HT-29 (cell line): ENCODE measurements at regions not wholly inside any gene's neighbourhood (a gene's known extent, or its start where the extent isn't known, plus 50 kb on each side); places are given as distances from the start of the nearest gene placed in this dataset.

Experiments
- DNase-seq: peaks from one replicate; pipeline ENCODE4 v3.0.0-alpha.2; 2015; ENCODE audit warnings: low spot score

- no peak for DNase-seq
These were observed 265.2 kb upstream of the FAT3 start for GRCh38 chr11:91959411-91959810.

- no peak for DNase-seq
These were observed 267.9 kb upstream of the FAT3 start for GRCh38 chr11:91956711-91957110.

- no peak for DNase-seq
These were observed 269.4 kb upstream of the FAT3 start for GRCh38 chr11:91955206-91955605.

- DNase-seq: no peak
These were observed 272.6 kb upstream of the FAT3 start for GRCh38 chr11:91952056-91952455.

GRCh38 chr11:91947215-91947820 is 277.3 kb upstream of the FAT3 start:
- DNase-seq: peak; percentile 63

GRCh38 chr11:91946397-91946951 is 278.1 kb upstream of the FAT3 start:
- DNase-seq: no peak

GRCh38 chr11:91935120-91935519 is 289.5 kb upstream of the FAT3 start:
- DNase-seq: no peak

DNA sequence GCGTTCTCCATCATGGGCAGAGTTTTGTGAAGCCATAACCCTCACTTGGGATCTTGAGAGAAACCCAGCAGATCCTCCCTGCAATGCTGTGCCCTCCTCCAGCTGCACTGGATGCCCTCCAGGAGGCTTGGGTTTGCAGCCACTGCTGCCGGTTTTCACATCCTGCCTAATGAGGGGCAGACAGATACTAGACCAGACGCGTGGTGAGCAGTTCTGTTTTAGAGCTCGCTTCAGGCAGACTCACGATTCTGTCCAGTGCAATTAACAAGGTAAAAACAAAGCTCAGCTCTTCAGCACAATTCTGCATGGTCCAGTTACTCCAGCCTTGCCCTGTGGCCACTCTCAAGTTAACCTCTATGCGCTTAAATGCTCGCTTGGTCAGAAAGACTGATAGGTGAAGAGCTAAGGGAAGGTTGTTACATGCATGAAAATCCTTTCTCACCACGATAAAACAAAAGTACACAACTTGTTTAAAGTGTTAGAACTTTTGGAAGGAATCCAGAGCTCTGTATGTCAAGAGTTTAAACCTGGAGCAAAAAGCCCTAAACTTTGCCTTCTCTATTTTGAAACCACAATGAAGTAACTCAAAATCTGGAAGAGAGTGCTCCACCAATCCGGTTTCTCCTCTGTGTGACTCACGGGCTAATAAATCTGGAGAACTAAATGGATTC is 292.3 kb upstream of the FAT3 start:
- DNase-seq: peak; percentile 74

- DNase-seq: no peak
These were observed 297.2 kb upstream of the FAT3 start for GRCh38 chr11:91927448-91927847.

GRCh38 chr11:91926965-91927364 is 297.7 kb upstream of the FAT3 start:
- no peak for DNase-seq

GRCh38 chr11:91922846-91923245 is 301.8 kb upstream of the FAT3 start:
- no peak for DNase-seq

GRCh38 chr11:91921974-91922373 is 302.6 kb upstream of the FAT3 start:
- DNase-seq: peak; percentile 31

DNA sequence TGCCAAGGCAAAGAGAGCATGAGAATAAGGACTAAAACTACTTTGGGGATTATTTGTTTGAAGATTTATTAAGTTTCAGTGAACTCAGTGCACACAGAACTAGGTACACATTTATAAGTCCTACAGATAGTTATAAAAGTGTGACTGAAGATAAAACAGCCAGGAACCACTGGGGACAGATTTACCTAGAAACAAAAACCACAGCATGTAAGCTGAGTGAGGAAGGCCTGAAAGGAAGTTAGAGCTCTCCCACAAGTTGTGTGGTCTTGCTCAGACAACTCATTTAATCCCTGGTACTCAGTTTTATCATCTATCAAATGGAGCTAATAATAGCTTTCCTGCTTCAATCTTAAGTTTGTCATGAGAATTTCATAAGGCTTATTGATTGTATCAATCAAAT is 311.2 kb upstream of the FAT3 start:
- no peak for DNase-seq

DNA sequence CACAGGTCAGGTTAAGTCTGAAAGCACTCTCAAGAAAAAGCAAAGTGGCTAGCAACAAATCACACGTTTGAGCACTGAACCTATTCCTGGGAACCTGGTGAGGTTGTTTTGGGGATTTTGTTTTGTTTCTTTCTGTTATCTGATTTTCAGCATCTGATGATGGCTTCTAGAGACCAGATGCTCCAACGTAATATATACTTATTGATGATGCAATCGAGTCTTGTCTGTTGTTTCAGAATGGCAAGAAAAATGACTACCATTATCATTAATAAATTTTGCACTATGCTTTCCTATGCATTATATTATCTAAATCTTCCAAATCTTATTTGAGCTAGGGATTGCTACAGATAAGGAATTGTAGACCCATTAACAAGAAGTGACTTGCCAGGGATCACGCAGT is 312.3 kb upstream of the FAT3 start:
- no peak for DNase-seq

- DNase-seq: no peak
These were observed 317.6 kb upstream of the FAT3 start for GRCh38 chr11:91906871-91907624.

DNA sequence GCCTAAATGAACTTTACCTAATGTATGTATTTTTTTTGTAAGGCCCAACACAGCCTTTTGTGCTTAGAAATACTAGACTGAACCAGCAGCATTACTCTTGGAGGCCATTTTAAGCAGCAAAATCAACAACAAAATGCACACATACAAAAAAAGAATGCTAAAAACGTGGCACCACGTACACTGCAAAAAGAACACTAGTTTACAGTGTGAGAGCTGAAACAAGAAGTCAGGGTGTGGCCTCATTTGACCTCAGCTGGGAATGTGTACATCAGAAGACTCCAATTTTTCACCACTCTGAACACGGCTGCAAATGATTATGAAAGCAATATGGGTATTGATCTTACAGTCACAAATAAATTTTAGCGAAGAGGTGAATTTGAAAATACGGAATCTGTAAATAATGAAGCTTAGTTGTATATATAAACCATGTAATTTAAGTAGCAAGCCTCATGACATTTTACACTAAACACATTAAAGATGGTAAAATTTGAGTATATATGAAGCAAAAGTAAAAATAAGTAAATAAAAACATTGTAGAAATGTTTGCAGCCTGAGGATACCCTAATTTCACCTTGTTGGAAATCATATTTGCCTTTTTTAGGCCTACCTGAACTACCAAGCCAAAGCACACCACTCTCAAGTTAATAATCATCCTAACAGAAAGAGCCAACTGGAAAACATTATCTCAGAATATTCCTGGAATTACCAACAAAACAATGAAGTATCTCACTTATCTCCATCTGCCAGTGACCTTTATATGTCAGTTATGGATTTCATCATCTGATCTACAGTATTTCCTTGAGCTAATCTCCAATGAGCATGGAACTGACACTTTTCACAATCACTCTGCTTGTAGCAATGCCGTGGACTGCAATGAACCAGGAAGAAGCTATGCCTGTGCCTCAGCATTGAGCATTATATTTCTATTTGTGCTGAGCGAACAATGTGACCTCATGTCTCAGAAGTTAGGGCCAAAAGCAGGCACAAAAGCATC is 319.5 kb upstream of the FAT3 start:
- DNase-seq: no peak

- DNase-seq: no peak
These were observed 322.3 kb upstream of the FAT3 start for GRCh38 chr11:91902312-91902711.

- no peak for DNase-seq
These were observed 344.0 kb upstream of the FAT3 start for GRCh38 chr11:91880660-91881059.

GRCh38 chr11:91876746-91877145 is 347.9 kb upstream of the FAT3 start:
- no peak for DNase-seq

DNA sequence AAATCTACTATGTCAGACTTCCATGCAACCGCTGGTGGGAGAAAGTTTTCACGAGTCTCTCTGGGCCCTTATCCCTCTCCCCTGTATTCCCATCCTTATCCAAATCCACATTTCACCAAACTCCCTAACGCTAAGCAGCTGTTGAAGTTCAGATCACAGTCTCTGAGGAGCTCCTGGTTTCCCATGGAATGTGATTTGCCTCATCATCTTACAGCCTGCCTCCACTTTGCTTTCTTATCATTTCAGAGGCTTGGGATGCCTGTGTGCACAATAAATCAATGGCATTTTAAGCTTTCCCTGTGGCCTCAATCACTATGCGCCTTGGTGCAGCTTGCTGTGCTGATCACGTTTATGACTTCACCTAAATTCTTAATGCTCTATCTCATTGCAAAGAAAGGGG is 352.4 kb upstream of the FAT3 start:
- no peak for DNase-seq

DNA sequence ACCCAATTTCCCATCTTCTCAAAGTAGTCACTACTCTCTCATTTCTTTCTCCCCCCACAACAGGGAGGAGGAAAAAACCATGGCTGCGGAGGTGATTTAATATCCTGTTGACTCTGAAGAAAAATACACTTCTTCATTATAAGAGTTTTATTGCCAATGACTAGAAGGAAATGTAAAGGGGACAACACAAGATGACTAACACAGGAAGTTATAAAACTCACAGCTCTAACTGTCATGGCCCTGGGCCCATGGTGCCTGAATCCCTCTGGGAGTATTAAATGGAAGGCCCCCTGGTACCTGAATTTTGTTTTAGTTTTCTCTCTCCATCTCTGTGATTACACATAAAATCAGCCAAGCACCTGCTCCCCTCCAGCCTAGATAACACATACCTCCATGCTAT is 352.8 kb upstream of the FAT3 start:
- peak; percentile 59 for DNase-seq
